GM21723 (cell line): ENCODE measurements at regions not wholly inside any gene's neighbourhood (a gene's known extent, or its start where the extent isn't known, plus 50 kb on each side); places are given as distances from the start of the nearest gene placed in this dataset.
"Not testable (repeated sequence)": the region's sequence is repeated elsewhere in the genome, so short reads cannot be mapped to it uniquely, and the experiment has no call there.

Experiments
- ATAC-seq: cut with Tn5 transposase; IDR thresholded peaks from one replicate; pipeline ENCODE4 v1.9.1; 2021; ENCODE audit warnings: mild to moderate bottlenecking, moderate library complexity; ENCODE audit not compliant: unreplicated experiment

GRCh38 chr17:73838815-73839214 lies 194.6 kb upstream of the SDK2 start:
- ATAC-seq: no peak

- ATAC-seq: no peak
These were observed 196.6 kb upstream of the SDK2 start for GRCh38 chr17:73840829-73841228.

GRCh38 chr17:73841431-73842060 lies 197.3 kb upstream of the SDK2 start:
- no peak for ATAC-seq

- no peak for ATAC-seq
These were observed 203.7 kb upstream of the SDK2 start for GRCh38 chr17:73847952-73848351.

GRCh38 chr17:73850426-73850825 lies 206.2 kb upstream of the SDK2 start:
- no peak for ATAC-seq

- no peak for ATAC-seq
These were observed 206.8 kb upstream of the SDK2 start for GRCh38 chr17:73851091-73851490.

- ATAC-seq: no peak
These were observed 207.7 kb upstream of the SDK2 start for GRCh38 chr17:73851921-73852320.

- no peak for ATAC-seq
These were observed 211.6 kb upstream of the SDK2 start for GRCh38 chr17:73855720-73856333.

- no peak for ATAC-seq
These were observed 212.3 kb upstream of the SDK2 start for GRCh38 chr17:73856556-73856955.

GRCh38 chr17:73859439-73860008 lies 215.3 kb upstream of the SDK2 start:
- not testable (repeated sequence) for ATAC-seq

- ATAC-seq: no peak
These were observed 217.3 kb upstream of the SDK2 start for GRCh38 chr17:73861543-73861942.

- ATAC-seq: no peak
These were observed 219.7 kb upstream of the SDK2 start for GRCh38 chr17:73863761-73864535.

GRCh38 chr17:73865831-73866230 lies 221.6 kb upstream of the SDK2 start:
- no peak for ATAC-seq

GRCh38 chr17:73867056-73867455 lies 222.8 kb upstream of the SDK2 start:
- ATAC-seq: no peak

- ATAC-seq: no peak
These were observed 225.8 kb upstream of the SDK2 start for GRCh38 chr17:73870068-73870467.

GRCh38 chr17:73870473-73870872 lies 226.2 kb upstream of the SDK2 start:
- ATAC-seq: no peak

- no peak for ATAC-seq
These were observed 228.6 kb upstream of the SDK2 start for GRCh38 chr17:73872816-73873215.

- ATAC-seq: peak; percentile 69
These were observed 229.9 kb upstream of the SDK2 start for GRCh38 chr17:73874008-73874720.

GRCh38 chr17:73875346-73875745 lies 231.1 kb upstream of the SDK2 start:
- no peak for ATAC-seq

GRCh38 chr17:73877962-73878361 lies 233.7 kb upstream of the SDK2 start:
- ATAC-seq: no peak

- ATAC-seq: no peak
These were observed 234.7 kb upstream of the SDK2 start for GRCh38 chr17:73878923-73879322.
